A673 (cell line): ENCODE measurements at regions not wholly inside any gene's neighbourhood (a gene's known extent, or its start where the extent isn't known, plus 50 kb on each side); places are given as distances from the start of the nearest gene placed in this dataset.

Experiments used
- BruUV-seq: library from RNA; stranded (reverse); fragments of 400-500 nt; replicated peaks from 2 replicates; lab custom pipeline; 2021; lab: Mats Ljungman, UMichigan
- CTCF ChIA-PET: fragments of 300-600 bp; sonication (Branson Sonifier 250); formaldehyde crosslinking; loops from one replicate; lab custom pipeline; 2022; ENCODE audit warnings: antibody characterized with exemption; lab: Charles Lee
- POLR2A ChIA-PET: fragments of 300-600 bp; sonication (Branson Sonifier 250); formaldehyde crosslinking; loops from one replicate; lab custom pipeline; 2022; ENCODE audit warnings: antibody characterized with exemption; ENCODE audit not compliant: low non-redundant PET; lab: Charles Lee
- DNase-seq: peaks from one replicate; pipeline ENCODE4 v3.0.0-alpha.2; 2015; ENCODE audit warnings: low spot score
- H3K27ac ChIP-seq: fragments of 200-600 bp; sonication (generic); 2 replicates; pipeline ENCODE4 v1.5.1; 2016; ENCODE audit warnings: mixed run types, low read depth, mild to moderate bottlenecking, mixed read lengths, antibody characterized with exemption, low read length; ENCODE audit not compliant: poor library complexity, severe bottlenecking
- H3K27me3 ChIP-seq: fragments of 200-600 bp; sonication (generic); replicated peaks from 2 replicates; pipeline ENCODE4 v1.6.1; 2017; ENCODE audit warnings: mixed run types, low read depth, mild to moderate bottlenecking, mixed read lengths, antibody characterized with exemption, low read length; ENCODE audit not compliant: insufficient read depth, poor library complexity
- H3K36me3 ChIP-seq: fragments of 200-600 bp; sonication (generic); 2 replicates; pipeline ENCODE4 v1.6.1; 2016; ENCODE audit warnings: mixed run types, mild to moderate bottlenecking, mixed read lengths, antibody characterized with exemption, low read length; ENCODE audit not compliant: insufficient read depth, poor library complexity, severe bottlenecking
- H3K4me1 ChIP-seq: fragments of 200-600 bp; sonication (generic); 2 replicates; pipeline ENCODE4 v1.6.1; 2017; ENCODE audit warnings: mixed run types, mild to moderate bottlenecking, mixed read lengths, antibody characterized with exemption, low read length; ENCODE audit not compliant: insufficient read depth, poor library complexity, severe bottlenecking
- H3K4me3 ChIP-seq: fragments of 200-600 bp; sonication (generic); 2 replicates; pipeline ENCODE4 v1.5.1; 2016; ENCODE audit warnings: low read depth, mixed run types, mild to moderate bottlenecking, mixed read lengths, low read length; ENCODE audit not compliant: poor library complexity, severe bottlenecking
- H3K9me3 ChIP-seq: fragments of 200-600 bp; sonication (generic); 2 replicates; pipeline ENCODE4 v1.6.1; 2016; ENCODE audit warnings: mixed run types, low read depth, mild to moderate bottlenecking, mixed read lengths, antibody characterized with exemption, low read length; ENCODE audit not compliant: poor library complexity, severe bottlenecking
- EZH2 ChIP-seq: fragments of 200-600 bp; sonication (generic); IDR thresholded peaks from 2 replicates; pipeline ENCODE4 v1.6.1; 2017; ENCODE audit warnings: borderline replicate concordance, low read depth, mild to moderate bottlenecking, mixed read lengths, antibody characterized with exemption, low read length; ENCODE audit not compliant: poor library complexity, severe bottlenecking
- intact Hi-C: fragments of 100-400 bp; cut with micrococcal nuclease; formaldehyde crosslinking; loops from one replicate; pipeline ENCODE4 v1.10.0; 2022; ENCODE audit not compliant: unreplicated experiment
- TF ChIP-seq, protein P1 (sequence below): fragments of 300-800, 200-600 bp; sonication (generic); conservative IDR thresholded peaks from 2 replicates; pipeline ENCODE4 v1.5.1; 2017; ENCODE audit warnings: low read depth, mild to moderate bottlenecking, antibody characterized with exemption, low read length, moderate library complexity, mixed read lengths

DNA sequence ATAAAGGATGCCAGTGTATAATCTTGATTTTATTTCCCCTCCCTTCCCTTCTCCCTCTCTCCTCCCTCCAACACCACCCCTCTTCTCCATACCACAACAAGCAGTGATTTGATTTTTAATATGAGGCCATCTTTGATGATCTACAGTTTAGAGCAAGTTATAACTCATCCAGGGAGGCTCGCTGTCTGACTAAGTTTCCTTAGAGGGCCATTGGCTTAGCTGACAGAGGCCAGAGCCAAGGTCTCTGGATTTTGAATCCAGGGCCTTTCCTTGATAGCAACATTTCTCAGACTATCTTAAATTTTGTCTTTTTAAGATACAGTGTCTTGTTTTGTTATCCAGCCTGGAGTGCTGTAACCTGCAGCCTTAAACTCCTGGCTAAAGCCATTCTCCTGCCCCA, 431.0 kb upstream of the USP24 start:
- CTCF ChIA-PET, result no interaction called here
- no peaks in the 10 kb centered on the region for H3K36me3 ChIP-seq
- no peak for DNase-seq
- TF ChIP-seq EZH2, result no peak
- TF ChIP-seq, protein P1, sequence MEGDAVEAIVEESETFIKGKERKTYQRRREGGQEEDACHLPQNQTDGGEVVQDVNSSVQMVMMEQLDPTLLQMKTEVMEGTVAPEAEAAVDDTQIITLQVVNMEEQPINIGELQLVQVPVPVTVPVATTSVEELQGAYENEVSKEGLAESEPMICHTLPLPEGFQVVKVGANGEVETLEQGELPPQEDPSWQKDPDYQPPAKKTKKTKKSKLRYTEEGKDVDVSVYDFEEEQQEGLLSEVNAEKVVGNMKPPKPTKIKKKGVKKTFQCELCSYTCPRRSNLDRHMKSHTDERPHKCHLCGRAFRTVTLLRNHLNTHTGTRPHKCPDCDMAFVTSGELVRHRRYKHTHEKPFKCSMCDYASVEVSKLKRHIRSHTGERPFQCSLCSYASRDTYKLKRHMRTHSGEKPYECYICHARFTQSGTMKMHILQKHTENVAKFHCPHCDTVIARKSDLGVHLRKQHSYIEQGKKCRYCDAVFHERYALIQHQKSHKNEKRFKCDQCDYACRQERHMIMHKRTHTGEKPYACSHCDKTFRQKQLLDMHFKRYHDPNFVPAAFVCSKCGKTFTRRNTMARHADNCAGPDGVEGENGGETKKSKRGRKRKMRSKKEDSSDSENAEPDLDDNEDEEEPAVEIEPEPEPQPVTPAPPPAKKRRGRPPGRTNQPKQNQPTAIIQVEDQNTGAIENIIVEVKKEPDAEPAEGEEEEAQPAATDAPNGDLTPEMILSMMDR, result no peak
- peaks cover 13% of the 10 kb centered on the region for H3K27me3 ChIP-seq
- H3K4me3 ChIP-seq, result no peak overlapping the region
- no peaks in the 10 kb centered on the region for H3K4me1 ChIP-seq
- POLR2A ChIA-PET, result no interaction called here
- BruUV-seq, result no TSS peak
- intact Hi-C loops, result no loop called here
- no peak overlapping the region for H3K27ac ChIP-seq
- no peaks in the 10 kb centered on the region for H3K9me3 ChIP-seq

DNA sequence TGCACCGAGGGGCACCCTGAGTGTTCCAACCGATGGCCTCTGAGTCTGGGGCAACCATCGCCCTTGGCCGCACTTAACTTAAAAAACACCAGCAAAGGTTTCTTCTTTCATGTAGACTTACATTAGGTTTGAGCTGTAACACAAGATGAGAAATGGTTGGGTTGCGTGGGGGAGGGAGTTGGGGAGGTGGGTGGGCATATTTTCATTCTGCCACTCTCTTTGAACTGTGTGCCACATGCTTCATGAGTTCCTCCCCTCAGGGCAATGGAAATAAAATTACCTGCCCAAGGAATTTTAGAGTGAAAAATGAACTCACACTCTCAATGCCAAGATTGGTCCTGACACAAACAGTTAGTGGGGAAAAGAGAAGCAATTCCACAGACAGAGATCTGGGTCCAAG, 430.1 kb upstream of the USP24 start:
- Histone ChIP-seq H3K27ac (no peak overlapping the region), H3K4me3 (no peak overlapping the region), H3K27me3 (peaks cover 13% of the 10 kb centered on the region), H3K9me3 (no peaks in the 10 kb centered on the region), H3K36me3 (no peaks in the 10 kb centered on the region), H3K4me1 (no peaks in the 10 kb centered on the region)
- BruUV-seq, result no TSS peak
- intact Hi-C loops, result no loop called here
- no peak for TF ChIP-seq EZH2
- TF ChIP-seq, protein P1, result no peak
- ChIA-PET CTCF (no interaction called here), POLR2A (no interaction called here)
- DNase-seq, result no peak

DNA sequence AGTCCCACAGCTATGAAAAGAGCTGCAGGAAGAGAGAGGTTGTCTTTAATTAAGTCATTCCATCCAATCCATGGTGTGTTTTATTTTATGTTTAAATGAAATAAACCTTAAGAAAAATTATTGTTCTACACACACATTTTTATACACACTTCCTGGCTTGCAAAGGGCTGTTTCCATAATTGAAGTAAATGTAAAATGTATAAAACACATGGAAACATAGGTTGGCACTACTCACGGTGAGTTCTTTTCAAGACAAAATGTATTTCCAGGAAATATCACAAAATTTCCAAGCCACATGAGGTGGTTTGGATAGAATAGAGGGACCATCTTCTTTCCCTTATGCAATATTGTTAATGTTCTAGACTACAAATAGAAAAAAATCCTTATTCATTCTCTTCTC, 426.8 kb upstream of the USP24 start:
- CTCF ChIA-PET, result no interaction called here
- Histone ChIP-seq H3K27me3 (peaks cover 13% of the 10 kb centered on the region), H3K4me3 (no peak overlapping the region), H3K36me3 (no peaks in the 10 kb centered on the region), H3K9me3 (no peaks in the 10 kb centered on the region), H3K4me1 (no peaks in the 10 kb centered on the region), H3K27ac (no peak overlapping the region)
- POLR2A ChIA-PET, result no interaction called here
- no TSS peak for BruUV-seq
- intact Hi-C loops, result no loop called here
- TF ChIP-seq EZH2, result no peak
- TF ChIP-seq, protein P1, result no peak
- DNase-seq, result no peak
